Endothelial cell of umbilical vein (primary cell): ENCODE measurements at regions not wholly inside any gene's neighbourhood (a gene's known extent, or its start where the extent isn't known, plus 50 kb on each side); places are given as distances from the start of the nearest gene placed in this dataset.

ENCODE experiments used
- BruUV-seq: library from RNA; stranded (reverse); fragments of 400-500 nt; replicated peaks from 2 replicates; lab custom pipeline; 2021; lab: Mats Ljungman, UMichigan
- CTCF ChIA-PET: fragments of 300-600, 350-600 bp; sonication (Branson Sonifier 250); formaldehyde crosslinking; loops from one replicate; lab custom pipeline; 2021; ENCODE audit warnings: antibody characterized with exemption, inconsistent platforms; lab: Charles Lee
- POLR2A ChIA-PET: fragments of 300-600, 350-600 bp; sonication (Branson Sonifier 250); formaldehyde crosslinking; loops from one replicate; lab custom pipeline; 2021; ENCODE audit warnings: antibody characterized with exemption, inconsistent platforms; lab: Charles Lee
- DNase-seq: peaks from one replicate; pipeline ENCODE4 v3.0.0-alpha.2; 2011; ENCODE audit warnings: low read depth, low spot score
- FAIRE-seq: peaks from 2 replicates; lab custom pipeline; 2011; peaks lifted over from hg19 to GRCh38; lab: Jason Lieb, UNC
- H2AFZ ChIP-seq: 2 replicates; pipeline ENCODE4 v1.6.0; 2012; ENCODE audit warnings: low read depth, low read length, control low read depth, inconsistent platforms
- H3K27ac ChIP-seq: 2 replicates; pipeline ENCODE4 v1.5.1; 2011; ENCODE audit warnings: low read depth, mild to moderate bottlenecking, control low read depth, low read length, moderate library complexity; ENCODE audit not compliant: insufficient read depth
- H3K27me3 ChIP-seq, 2 experiments: 2 replicates each; pipeline versions ENCODE4 v1.6.0 to v1.6.1; 2011; ENCODE audit warnings: low read length in 2 of 2, mixed read lengths in 1 of 2; ENCODE audit not compliant: control insufficient read depth in 2 of 2, insufficient read depth in 2 of 2
- H3K36me3 ChIP-seq, 2 experiments: 2 replicates in 1 of 2; 3 replicates in 1 of 2; pipeline ENCODE4 v1.5.1; 2011; ENCODE audit warnings: low read length in 2 of 2, mild to moderate bottlenecking in 1 of 2, moderate library complexity in 1 of 2; ENCODE audit not compliant: control insufficient read depth in 2 of 2, insufficient read depth in 2 of 2; ENCODE audit errors: extremely low read depth in 1 of 2
- H3K4me1 ChIP-seq: 3 replicates; pipeline ENCODE4 v1.5.1; 2011; ENCODE audit warnings: mild to moderate bottlenecking, low read length; ENCODE audit not compliant: control insufficient read depth, insufficient read depth; ENCODE audit errors: extremely low read depth
- H3K4me2 ChIP-seq: 2 replicates; pipeline ENCODE4 v1.6.1; 2011; ENCODE audit warnings: low read length, control low read depth, mixed read lengths; ENCODE audit not compliant: insufficient read depth
- H3K4me3 ChIP-seq, 3 experiments: fragments of 200-600 bp in 1 of 3; sonication (generic), shearing (Covaris generic) in 1 of 3; replicated peaks in 1 of 3; 2 replicates each; pipeline ENCODE4 v1.5.1; 2011 to 2016; ENCODE audit warnings: control low read depth in 3 of 3, low read length in 3 of 3, mild to moderate bottlenecking in 2 of 3, inconsistent platforms in 1 of 3, low read depth in 1 of 3, moderate library complexity in 1 of 3; ENCODE audit not compliant: insufficient read depth in 1 of 3
- H3K79me2 ChIP-seq: 2 replicates; pipeline ENCODE4 v1.6.0; 2012; ENCODE audit warnings: low read length, inconsistent platforms; ENCODE audit not compliant: control insufficient read depth, insufficient read depth
- H3K9ac ChIP-seq: replicated peaks from 2 replicates; pipeline ENCODE3; 2011; ENCODE audit warnings: low read length, control low read depth; ENCODE audit not compliant: insufficient read depth; ENCODE audit errors: extremely low read depth
- H3K9me1 ChIP-seq: replicated peaks from 3 replicates; pipeline ENCODE4 v1.6.0; 2011; ENCODE audit warnings: mild to moderate bottlenecking, low read length; ENCODE audit not compliant: control insufficient read depth, insufficient read depth; ENCODE audit errors: extremely low read depth
- H3K9me3 ChIP-seq: replicated peaks from 2 replicates; pipeline ENCODE4 v1.5.1; 2012; ENCODE audit warnings: low read length, inconsistent platforms; ENCODE audit not compliant: control insufficient read depth, insufficient read depth
- H4K20me1 ChIP-seq: replicated peaks from 2 replicates; pipeline ENCODE3; 2011; ENCODE audit warnings: mild to moderate bottlenecking, low read length; ENCODE audit not compliant: control insufficient read depth, insufficient read depth; ENCODE audit errors: extremely low read depth
- EZH2 ChIP-seq: IDR thresholded peaks from 2 replicates; pipeline ENCODE4 v1.6.1; 2012; ENCODE audit warnings: borderline replicate concordance, low read depth, mild to moderate bottlenecking, moderate library complexity, low read length, inconsistent platforms; ENCODE audit not compliant: severe bottlenecking
- FOS ChIP-seq: IDR thresholded peaks from 2 replicates; pipeline ENCODE4 v1.6.1; 2011; ENCODE audit warnings: mild to moderate bottlenecking, low read length, moderate library complexity, borderline replicate concordance; ENCODE audit not compliant: insufficient read depth
- GATA2 ChIP-seq: IDR thresholded peaks from 2 replicates; pipeline ENCODE4 v1.7.0; 2011; ENCODE audit warnings: low read depth, mild to moderate bottlenecking, moderate library complexity, mixed read lengths, low read length; ENCODE audit not compliant: insufficient read length, insufficient read depth
- JUN ChIP-seq: IDR thresholded peaks from 2 replicates; pipeline ENCODE4 v1.6.1; 2011; ENCODE audit warnings: borderline replicate concordance, low read depth; ENCODE audit not compliant: insufficient read length, insufficient read depth
- MYC ChIP-seq: IDR thresholded peaks from one replicate; pipeline ENCODE4 v1.6.1; 2011; ENCODE audit warnings: mild to moderate bottlenecking, low read depth, low read length
- POLR2A ChIP-seq: IDR thresholded peaks from 2 replicates; pipeline ENCODE4 v1.6.1; 2012; ENCODE audit warnings: low read depth, mild to moderate bottlenecking, control low read depth, low read length
- POLR2AphosphoS5 ChIP-seq: IDR thresholded peaks from 2 replicates; pipeline ENCODE4 v1.6.1; 2012; ENCODE audit warnings: low read depth, mild to moderate bottlenecking, control low read depth, low read length, moderate library complexity; ENCODE audit not compliant: insufficient read depth
- dilution Hi-C: fragments of 300-500 bp; cut with MboI; formaldehyde crosslinking; loops from one replicate; pipeline ENCODE4 v1.15.0; 2019; ENCODE audit warnings: low sequenced_read_pairs; ENCODE audit not compliant: extremely low pct_ligation_motif_present
- intact Hi-C: fragments of 100-400 bp; cut with micrococcal nuclease; formaldehyde crosslinking; loops from one replicate; pipeline ENCODE4 v1.10.0; 2022
- TF ChIP-seq, protein P1 (sequence below), 2 donors: IDR thresholded peaks; 1 replicate in 1 of 2; 2 replicates in 1 of 2; pipeline ENCODE4 v1.5.1; 2011; ENCODE audit warnings: low read length in 2 of 2, mild to moderate bottlenecking in 2 of 2, moderate library complexity in 2 of 2, control low read depth in 1 of 2, inconsistent platforms in 1 of 2, low read depth in 1 of 2; ENCODE audit not compliant: insufficient read depth in 1 of 2; ENCODE audit errors: extremely low read depth in 1 of 2

DNA sequence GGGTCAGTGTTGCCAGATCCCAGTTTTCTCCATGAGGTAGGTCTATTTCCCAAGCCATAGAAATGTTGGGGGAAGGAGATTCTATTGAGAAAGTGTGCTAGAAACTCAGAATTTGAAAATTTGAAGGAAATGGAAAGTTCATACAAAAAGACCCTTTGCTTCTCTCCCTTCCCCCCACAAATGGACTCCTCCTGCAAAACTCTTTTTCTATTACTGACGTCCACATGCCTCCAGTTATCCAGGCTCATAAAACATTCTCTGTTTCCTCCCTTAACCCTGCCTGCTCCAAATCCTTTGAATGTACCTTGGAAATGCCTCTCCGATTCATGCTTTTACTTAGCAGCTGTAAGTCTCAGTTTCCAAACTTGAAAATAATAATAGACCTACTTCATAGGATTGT, 237.5 kb upstream of the TNP1 start:
- Histone ChIP-seq H4K20me1 (no peaks in the 10 kb centered on the region), H3K27ac (no peak overlapping the region), H2AFZ (no peak overlapping the region), H3K79me2 (no peaks in the 10 kb centered on the region), H3K9ac (no peak overlapping the region), H3K4me3 (no peak overlapping the region), H3K9me1 (no peaks in the 10 kb centered on the region), H3K4me1 (no peaks in the 10 kb centered on the region), H3K4me2 (no peak overlapping the region), H3K36me3 (no peaks in the 10 kb centered on the region), H3K27me3 (no peaks in the 10 kb centered on the region), H3K9me3 (no peaks in the 10 kb centered on the region)
- BruUV-seq: no TSS peak
- dilution Hi-C loops (no loop called here), intact Hi-C loops (no loop called here)
- no peak for TF ChIP-seq MYC
- no peak for TF ChIP-seq FOS
- TF ChIP-seq POLR2AphosphoS5: no peak
- no peak for TF ChIP-seq JUN
- no peak for TF ChIP-seq POLR2A
- no peak for TF ChIP-seq EZH2
- DNase-seq (no peak), FAIRE-seq (no peak)
- ChIA-PET CTCF (no interaction called here), POLR2A (no interaction called here)

DNA sequence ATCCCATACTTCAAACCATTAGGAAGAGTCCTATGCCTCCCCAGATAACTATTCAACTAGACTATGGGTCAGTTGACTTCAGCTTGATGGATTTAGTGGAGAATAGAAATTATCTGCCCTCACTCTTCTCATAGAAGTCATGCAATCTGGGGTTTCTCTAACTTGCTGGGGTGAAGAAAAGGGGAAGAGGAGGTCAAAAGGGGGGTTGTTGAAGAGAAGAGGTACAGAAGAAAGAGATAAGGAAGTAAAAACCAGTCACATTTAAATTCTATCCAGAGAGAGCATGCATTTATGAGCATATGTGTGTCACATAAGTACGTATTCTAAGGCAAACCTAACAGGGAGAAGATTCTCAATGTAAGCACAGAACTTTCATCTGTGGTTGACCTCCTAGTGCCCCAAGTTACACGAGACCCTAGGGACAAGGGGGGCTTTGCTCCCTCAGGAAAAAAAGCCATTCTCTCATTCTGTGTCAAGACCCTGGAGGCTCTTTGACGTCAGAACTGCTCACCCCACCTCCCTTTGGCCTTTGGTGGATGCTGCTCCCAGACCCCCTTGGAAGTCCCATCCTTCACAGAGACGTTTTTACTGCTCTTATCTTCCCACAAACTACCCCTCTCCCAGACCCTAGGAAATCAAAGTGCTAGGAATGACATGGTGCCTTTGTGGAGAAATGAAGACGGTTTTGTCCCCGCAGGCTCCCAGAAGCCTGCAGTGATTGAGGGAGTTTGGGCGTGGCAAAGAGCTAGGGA, 236.8 kb upstream of the TNP1 start:
- POLR2A ChIA-PET: no interaction called here
- no peak overlapping the region for H3K27ac ChIP-seq
- TF ChIP-seq MYC (no peak), POLR2A (no peak), GATA2 (no peak)
- TF ChIP-seq, protein P1, sequence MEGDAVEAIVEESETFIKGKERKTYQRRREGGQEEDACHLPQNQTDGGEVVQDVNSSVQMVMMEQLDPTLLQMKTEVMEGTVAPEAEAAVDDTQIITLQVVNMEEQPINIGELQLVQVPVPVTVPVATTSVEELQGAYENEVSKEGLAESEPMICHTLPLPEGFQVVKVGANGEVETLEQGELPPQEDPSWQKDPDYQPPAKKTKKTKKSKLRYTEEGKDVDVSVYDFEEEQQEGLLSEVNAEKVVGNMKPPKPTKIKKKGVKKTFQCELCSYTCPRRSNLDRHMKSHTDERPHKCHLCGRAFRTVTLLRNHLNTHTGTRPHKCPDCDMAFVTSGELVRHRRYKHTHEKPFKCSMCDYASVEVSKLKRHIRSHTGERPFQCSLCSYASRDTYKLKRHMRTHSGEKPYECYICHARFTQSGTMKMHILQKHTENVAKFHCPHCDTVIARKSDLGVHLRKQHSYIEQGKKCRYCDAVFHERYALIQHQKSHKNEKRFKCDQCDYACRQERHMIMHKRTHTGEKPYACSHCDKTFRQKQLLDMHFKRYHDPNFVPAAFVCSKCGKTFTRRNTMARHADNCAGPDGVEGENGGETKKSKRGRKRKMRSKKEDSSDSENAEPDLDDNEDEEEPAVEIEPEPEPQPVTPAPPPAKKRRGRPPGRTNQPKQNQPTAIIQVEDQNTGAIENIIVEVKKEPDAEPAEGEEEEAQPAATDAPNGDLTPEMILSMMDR (IDR thresholded peaks at IDR 0.05; ENCODE audit: extremely low read depth in 1 of 2, insufficient read depth in 1 of 2, low read depth in 1 of 2, low read length in 2 of 2): no peak
- CTCF ChIA-PET: no interaction called here
- H3K9me3 ChIP-seq: no peaks in the 10 kb centered on the region
- no peak overlapping the region for H3K4me3 ChIP-seq
- FAIRE-seq (no peak), DNase-seq (no peak)
- no peaks in the 10 kb centered on the region for H3K36me3 ChIP-seq
- H3K27me3 ChIP-seq: no peaks in the 10 kb centered on the region
- intact Hi-C loops (no loop called here), dilution Hi-C loops (no loop called here)
- no peak overlapping the region for H2AFZ ChIP-seq
- no peak overlapping the region for H3K4me2 ChIP-seq
- H3K9ac ChIP-seq: no peak overlapping the region
- no TSS peak for BruUV-seq
- no peaks in the 10 kb centered on the region for H3K79me2 ChIP-seq
- no peaks in the 10 kb centered on the region for H3K9me1 ChIP-seq
- H3K4me1 ChIP-seq: no peaks in the 10 kb centered on the region
- no peaks in the 10 kb centered on the region for H4K20me1 ChIP-seq
